Calu3 (cell line): ENCODE measurements at regions not wholly inside any gene's neighbourhood (a gene's known extent, or its start where the extent isn't known, plus 50 kb on each side); places are given as distances from the start of the nearest gene placed in this dataset.
"Not testable (repeated sequence)": the region's sequence is repeated elsewhere in the genome, so short reads cannot be mapped to it uniquely, and the experiment has no call there.

Experiments
- BruUV-seq: library from RNA; stranded (reverse); fragments of 400-500 nt; replicated peaks from 2 replicates; lab custom pipeline; 2021; lab: Mats Ljungman, UMichigan
- CTCF ChIA-PET: fragments of 300-600 bp; sonication (Branson Sonifier 250); formaldehyde crosslinking; loops from one replicate; lab custom pipeline; 2022; ENCODE audit warnings: antibody characterized with exemption; lab: Charles Lee
- DNase-seq: peaks from one replicate; pipeline ENCODE4 v3.0.0; 2022
- H3K27ac Mint-ChIP-seq: one replicate; pipeline ENCODE4 v1.8.0; 2022; ENCODE audit warnings: mixed read lengths; ENCODE audit not compliant: unreplicated experiment
- H3K27me3 Mint-ChIP-seq: one replicate; pipeline ENCODE4 v1.8.0; 2022; ENCODE audit warnings: mixed read lengths; ENCODE audit not compliant: unreplicated experiment
- H3K36me3 Mint-ChIP-seq: one replicate; pipeline ENCODE4 v1.8.0; 2022; ENCODE audit warnings: mild to moderate bottlenecking, moderate library complexity, mixed read lengths; ENCODE audit not compliant: insufficient read depth, unreplicated experiment
- H3K4me1 Mint-ChIP-seq: one replicate; pipeline ENCODE4 v1.8.0; 2022; ENCODE audit warnings: mild to moderate bottlenecking, low read depth, mixed read lengths; ENCODE audit not compliant: unreplicated experiment
- H3K4me3 Mint-ChIP-seq: one replicate; pipeline ENCODE4 v1.8.0; 2022; ENCODE audit warnings: mild to moderate bottlenecking, low read depth, moderate library complexity, mixed read lengths; ENCODE audit not compliant: unreplicated experiment
- H3K9me3 Mint-ChIP-seq: one replicate; pipeline ENCODE4 v1.8.0; 2022; ENCODE audit warnings: low read depth, mixed read lengths; ENCODE audit not compliant: unreplicated experiment
- CTCF ChIP-seq: fragments of 200-600 bp; IDR thresholded peaks from one replicate; pipeline ENCODE4 v1.8.0; 2022; ENCODE audit warnings: antibody characterized with exemption; ENCODE audit not compliant: unreplicated experiment
- intact Hi-C: fragments of 100-400 bp; cut with micrococcal nuclease; formaldehyde crosslinking; loops from one replicate; pipeline ENCODE4 v1.10.0; 2022; ENCODE audit not compliant: unreplicated experiment

- no peak for TF ChIP-seq CTCF
- DNase-seq = no peak
- Mint-ChIP-seq H3K9me3 (no peaks in the 10 kb centered on the region), H3K4me3 (no peak overlapping the region), H3K27ac (no peak overlapping the region), H3K4me1 (no peaks in the 10 kb centered on the region), H3K36me3 (peaks cover 10% of the 10 kb centered on the region), H3K27me3 (peaks cover 36% of the 10 kb centered on the region)
- intact Hi-C loops = no loop called here
- CTCF ChIA-PET = interaction anchor here (0.5 kb wide), 1 partner anchor 996 kb away, joined by 3 read pairs; no protein-coding TSS in a partner anchor
- no TSS peak for BruUV-seq
These were observed 137.7 kb downstream of the TBC1D2B start for GRCh38 chr15:77939851-77940250.

GRCh38 chr15:77939026-77939425 is 138.5 kb downstream of the TBC1D2B start:
- CTCF ChIA-PET, intact Hi-C loops, H3K27ac Mint-ChIP-seq, H3K36me3 Mint-ChIP-seq, DNase-seq, BruUV-seq, H3K4me1 Mint-ChIP-seq, H3K9me3 Mint-ChIP-seq, H3K4me3 Mint-ChIP-seq: not testable (repeated sequence)
- peaks cover 42% of the 10 kb centered on the region for H3K27me3 Mint-ChIP-seq

GRCh38 chr15:77938546-77938945 is 139.0 kb downstream of the TBC1D2B start:
- CTCF ChIA-PET, BruUV-seq, intact Hi-C loops, H3K36me3 Mint-ChIP-seq, H3K4me1 Mint-ChIP-seq, H3K9me3 Mint-ChIP-seq, H3K27ac Mint-ChIP-seq, DNase-seq, H3K4me3 Mint-ChIP-seq: not testable (repeated sequence)
- peaks cover 42% of the 10 kb centered on the region for H3K27me3 Mint-ChIP-seq

- BruUV-seq, CTCF ChIA-PET, intact Hi-C loops, H3K36me3 Mint-ChIP-seq, H3K4me3 Mint-ChIP-seq, H3K9me3 Mint-ChIP-seq, DNase-seq, H3K4me1 Mint-ChIP-seq, H3K27ac Mint-ChIP-seq: not testable (repeated sequence)
- peaks cover 55% of the 10 kb centered on the region for H3K27me3 Mint-ChIP-seq
These were observed 140.9 kb downstream of the TBC1D2B start for GRCh38 chr15:77936567-77936966.

- BruUV-seq, H3K36me3 Mint-ChIP-seq, H3K4me3 Mint-ChIP-seq, H3K27ac Mint-ChIP-seq, H3K4me1 Mint-ChIP-seq, DNase-seq, H3K9me3 Mint-ChIP-seq, CTCF ChIA-PET, intact Hi-C loops: not testable (repeated sequence)
- peaks cover 56% of the 10 kb centered on the region for H3K27me3 Mint-ChIP-seq
These were observed 143.0 kb downstream of the TBC1D2B start for GRCh38 chr15:77934516-77934915.

GRCh38 chr15:77930907-77931306 is 146.6 kb downstream of the TBC1D2B start:
- BruUV-seq, H3K36me3 Mint-ChIP-seq, H3K27ac Mint-ChIP-seq, DNase-seq, intact Hi-C loops, H3K4me1 Mint-ChIP-seq, H3K4me3 Mint-ChIP-seq, H3K9me3 Mint-ChIP-seq, CTCF ChIA-PET: not testable (repeated sequence)
- H3K27me3 Mint-ChIP-seq = peaks cover 38% of the 10 kb centered on the region

- H3K4me3 Mint-ChIP-seq, H3K36me3 Mint-ChIP-seq, DNase-seq, H3K4me1 Mint-ChIP-seq, intact Hi-C loops, BruUV-seq, H3K27ac Mint-ChIP-seq, CTCF ChIA-PET, H3K9me3 Mint-ChIP-seq: not testable (repeated sequence)
- peaks cover 34% of the 10 kb centered on the region for H3K27me3 Mint-ChIP-seq
These were observed 147.0 kb downstream of the TBC1D2B start for GRCh38 chr15:77930490-77930889.

GRCh38 chr15:77926789-77927188 is 150.7 kb downstream of the TBC1D2B start:
- H3K36me3 Mint-ChIP-seq, H3K9me3 Mint-ChIP-seq, H3K4me1 Mint-ChIP-seq, H3K27ac Mint-ChIP-seq, CTCF ChIA-PET, intact Hi-C loops, BruUV-seq, DNase-seq, H3K4me3 Mint-ChIP-seq: not testable (repeated sequence)
- H3K27me3 Mint-ChIP-seq = peaks cover 41% of the 10 kb centered on the region

- BruUV-seq, H3K4me1 Mint-ChIP-seq, intact Hi-C loops, CTCF ChIA-PET, H3K27ac Mint-ChIP-seq, DNase-seq, H3K36me3 Mint-ChIP-seq, H3K4me3 Mint-ChIP-seq, H3K9me3 Mint-ChIP-seq: not testable (repeated sequence)
- peaks cover 42% of the 10 kb centered on the region for H3K27me3 Mint-ChIP-seq
These were observed 151.2 kb downstream of the TBC1D2B start for GRCh38 chr15:77926296-77926695.
